ENCODE measurements at regions not wholly inside any gene's neighbourhood (a gene's known extent, or its start where the extent isn't known, plus 50 kb on each side); places are given as distances from the start of the nearest gene placed in this dataset.
"Not testable (repeated sequence)": the region's sequence is repeated elsewhere in the genome, so short reads cannot be mapped to it uniquely, and the experiment has no call there.

- intact Hi-C loops (cut with DNase I): no loop called here
- Histone ChIP-seq H3K27me3 (no peaks in the 10 kb centered on the region), H3K9me3 (replicated peaks in 1 of 3) (no peaks in the 10 kb centered on the region), H3K36me3 (replicated peaks in 1 of 2) (no peaks in the 10 kb centered on the region), H3K4me1 (replicated peaks in 1 of 2) (no peaks in the 10 kb centered on the region), H3K27ac (no peak overlapping the region), H3K4me3 (no peak overlapping the region)
- TF ChIP-seq POLR2A (IDR thresholded peaks at IDR 0.05): no peak
- no peak for TF ChIP-seq CTCF (IDR thresholded peaks at IDR 0.05)
- no peak for DNase-seq
- 49 to 64% (median 51%) methylated on average over 19 to 20 of the region's 20 CpGs for WGBS, 4 donors
Observed at GRCh38 chr17:22517716-22518115, 825.4 kb downstream of the KCNJ18 start.

DNA sequence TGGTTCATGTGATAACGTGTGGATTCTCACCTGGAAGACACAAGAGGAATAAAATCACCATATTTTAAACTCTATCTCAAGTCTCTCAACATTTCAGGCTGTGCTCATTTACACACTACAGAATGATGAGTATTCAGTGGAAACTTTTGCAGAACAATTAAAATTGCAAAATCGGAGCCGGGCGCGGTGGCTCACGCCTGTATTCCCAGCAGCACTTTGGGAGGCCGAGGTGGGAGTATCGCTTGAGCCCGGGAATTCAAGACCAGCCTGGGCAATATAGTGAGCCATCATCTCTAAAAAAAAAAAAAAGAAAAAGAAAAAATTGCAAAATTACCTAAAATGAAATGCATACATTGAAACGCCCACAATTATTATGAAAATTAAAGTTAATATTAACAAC, 825.9 kb downstream of the KCNJ18 start:
- DNase-seq: no peak
- no peaks in the 10 kb centered on the region for H3K4me1 ChIP-seq (replicated peaks in 1 of 2)
- TF ChIP-seq CTCF (IDR thresholded peaks at IDR 0.05) (no peak), POLR2A (IDR thresholded peaks at IDR 0.05) (no peak)
- no peaks in the 10 kb centered on the region for H3K9me3 ChIP-seq (replicated peaks in 1 of 3)
- H3K27me3 ChIP-seq: no peaks in the 10 kb centered on the region
- 79 to 84% (median 83%) methylated on average over 10 of the region's 10 CpGs for WGBS, 4 donors
- intact Hi-C loops (cut with DNase I): no loop called here
- no peaks in the 10 kb centered on the region for H3K36me3 ChIP-seq (replicated peaks in 1 of 2)
- no peak overlapping the region for H3K27ac ChIP-seq
- H3K4me3 ChIP-seq: no peak overlapping the region

- intact Hi-C loops (cut with DNase I); H3K36me3 ChIP-seq (replicated peaks in 1 of 2); H3K27me3 ChIP-seq; H3K4me3 ChIP-seq; H3K9me3 ChIP-seq (replicated peaks in 1 of 3); DNase-seq; H3K4me1 ChIP-seq (replicated peaks in 1 of 2); H3K27ac ChIP-seq: not testable (repeated sequence)
- WGBS, 4 donors: 38 to 53% (median 47%) methylated on average over 1 of the region's 1 CpG
Observed at GRCh38 chr17:22548873-22549272, 856.5 kb downstream of the KCNJ18 start.

DNA sequence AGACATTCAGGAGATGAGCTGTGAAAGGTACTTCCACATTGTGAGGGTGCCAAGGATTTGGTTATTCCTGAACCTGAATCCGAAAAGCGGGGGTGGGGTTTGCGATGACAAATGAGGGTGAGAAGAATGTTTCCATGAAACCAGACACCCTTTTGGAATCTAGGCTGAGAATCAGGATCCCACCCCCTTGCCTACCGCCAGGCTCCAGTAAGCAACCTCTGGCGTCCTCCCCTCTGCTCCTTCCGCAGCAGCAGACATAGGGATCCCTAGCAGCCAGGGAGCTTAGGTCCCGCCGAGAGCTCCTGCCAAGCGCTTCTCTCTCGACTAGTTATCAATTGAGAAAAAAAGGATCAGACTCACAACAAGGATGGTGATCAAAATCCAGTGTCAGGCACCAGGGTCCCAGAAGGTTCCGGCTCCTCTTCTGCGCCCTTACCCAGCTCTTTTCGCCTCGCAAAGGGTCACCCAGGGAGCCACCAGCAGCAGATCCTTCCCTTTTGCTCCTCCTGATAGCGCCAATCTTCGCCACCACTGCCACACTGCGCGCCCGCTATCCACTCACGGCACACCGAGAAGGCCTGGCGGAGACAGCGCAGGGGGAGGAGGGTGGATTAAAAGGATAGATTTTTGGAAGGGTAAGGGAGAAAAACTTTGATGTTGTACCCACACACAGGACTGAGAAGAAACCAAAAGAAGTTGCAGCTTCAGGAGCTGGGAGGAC, 859.5 kb downstream of the KCNJ18 start:
- DNase-seq; H3K4me3 ChIP-seq; H3K27ac ChIP-seq; H3K9me3 ChIP-seq (replicated peaks in 1 of 3); H3K4me1 ChIP-seq (replicated peaks in 1 of 2); intact Hi-C loops (cut with DNase I); H3K36me3 ChIP-seq (replicated peaks in 1 of 2); H3K27me3 ChIP-seq: not testable (repeated sequence)
- WGBS, 4 donors: 61 to 73% (median 71%) methylated on average over 21 to 23 of the region's 23 CpGs

DNA sequence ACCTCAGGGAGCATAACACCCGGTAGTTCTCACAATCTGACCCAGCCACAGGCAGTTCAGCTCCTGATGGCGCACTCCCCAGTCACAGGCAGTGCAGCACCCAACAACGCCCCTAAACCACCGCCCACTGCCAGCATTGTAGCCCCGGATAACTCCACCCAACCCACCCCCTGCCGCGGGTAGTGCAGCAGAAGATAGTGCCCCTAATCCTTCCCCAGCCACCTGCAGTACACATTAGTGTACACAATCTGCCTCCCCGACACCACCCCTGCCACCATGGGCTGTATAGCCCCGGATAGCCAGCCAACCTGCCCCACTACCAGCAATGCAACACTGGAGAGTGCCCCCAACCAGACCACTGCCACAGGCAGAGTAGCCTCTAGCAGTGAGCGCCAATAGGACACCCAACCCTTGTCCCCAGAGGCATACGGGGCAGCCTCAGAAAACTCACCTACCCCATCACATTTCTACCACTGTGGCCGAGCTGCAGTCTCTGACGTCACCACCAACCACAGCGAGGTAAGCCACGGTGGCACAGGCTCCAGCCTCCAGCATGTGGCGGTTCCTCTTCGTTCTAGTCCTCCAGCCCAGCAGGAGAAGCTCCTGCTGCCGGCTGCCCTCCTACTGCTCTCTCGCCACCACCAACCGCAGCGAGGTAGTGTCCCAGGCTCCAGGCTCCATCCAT, 877.3 kb downstream of the KCNJ18 start:
- DNase-seq: no peak
- no peaks in the 10 kb centered on the region for H3K9me3 ChIP-seq (replicated peaks in 1 of 3)
- 81 to 86% (median 85%) methylated on average over 18 to 21 of the region's 21 CpGs for WGBS, 4 donors
- no peak overlapping the region for H3K27ac ChIP-seq
- H3K4me3 ChIP-seq: no peak overlapping the region
- intact Hi-C loops (cut with DNase I): no loop called here
- TF ChIP-seq CTCF (IDR thresholded peaks at IDR 0.05): no peak
- no peak for TF ChIP-seq POLR2A (IDR thresholded peaks at IDR 0.05)
- no peaks in the 10 kb centered on the region for H3K4me1 ChIP-seq (replicated peaks in 1 of 2)
- no peaks in the 10 kb centered on the region for H3K36me3 ChIP-seq (replicated peaks in 1 of 2)
- H3K27me3 ChIP-seq: no peaks in the 10 kb centered on the region

All from adrenal gland (tissue), 9 donors.